DND-41 (cell line): ENCODE measurements at regions not wholly inside any gene's neighbourhood (a gene's known extent, or its start where the extent isn't known, plus 50 kb on each side); places are given as distances from the start of the nearest gene placed in this dataset.

Experiments
- EZH2 ChIP-seq: IDR thresholded peaks from 3 replicates; pipeline ENCODE4 v1.6.1; 2012; ENCODE audit warnings: borderline replicate concordance, low read depth, mild to moderate bottlenecking, moderate library complexity, low read length, inconsistent platforms; ENCODE audit not compliant: severe bottlenecking
- TF ChIP-seq, protein P1 (sequence below): IDR thresholded peaks from 2 replicates; pipeline ENCODE4 v1.5.1; 2012; ENCODE audit warnings: borderline replicate concordance, low read length, moderate library complexity, mild to moderate bottlenecking; ENCODE audit not compliant: poor library complexity, severe bottlenecking; ENCODE audit errors: extremely low read depth

DNA sequence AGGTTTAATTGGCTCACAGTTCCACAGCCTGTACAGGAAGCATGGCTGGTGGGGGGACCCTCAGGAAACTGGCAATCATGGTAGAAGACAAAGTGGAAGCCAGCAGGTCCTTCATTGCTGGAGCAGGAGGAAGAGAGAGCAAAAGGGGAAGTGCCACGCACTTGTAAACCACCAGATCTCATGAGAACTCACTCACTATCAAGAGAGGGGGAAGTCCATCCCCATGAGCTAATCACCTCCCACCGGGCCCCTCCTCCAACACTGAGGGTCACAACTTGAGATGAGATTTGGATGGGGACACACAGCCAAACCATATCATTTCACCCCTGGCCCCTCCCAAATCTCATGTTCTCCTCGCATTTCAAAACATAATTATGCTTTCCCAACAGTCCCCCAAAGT lies 171.9 kb upstream of the CACNA2D1 start:
- TF ChIP-seq, protein P1, sequence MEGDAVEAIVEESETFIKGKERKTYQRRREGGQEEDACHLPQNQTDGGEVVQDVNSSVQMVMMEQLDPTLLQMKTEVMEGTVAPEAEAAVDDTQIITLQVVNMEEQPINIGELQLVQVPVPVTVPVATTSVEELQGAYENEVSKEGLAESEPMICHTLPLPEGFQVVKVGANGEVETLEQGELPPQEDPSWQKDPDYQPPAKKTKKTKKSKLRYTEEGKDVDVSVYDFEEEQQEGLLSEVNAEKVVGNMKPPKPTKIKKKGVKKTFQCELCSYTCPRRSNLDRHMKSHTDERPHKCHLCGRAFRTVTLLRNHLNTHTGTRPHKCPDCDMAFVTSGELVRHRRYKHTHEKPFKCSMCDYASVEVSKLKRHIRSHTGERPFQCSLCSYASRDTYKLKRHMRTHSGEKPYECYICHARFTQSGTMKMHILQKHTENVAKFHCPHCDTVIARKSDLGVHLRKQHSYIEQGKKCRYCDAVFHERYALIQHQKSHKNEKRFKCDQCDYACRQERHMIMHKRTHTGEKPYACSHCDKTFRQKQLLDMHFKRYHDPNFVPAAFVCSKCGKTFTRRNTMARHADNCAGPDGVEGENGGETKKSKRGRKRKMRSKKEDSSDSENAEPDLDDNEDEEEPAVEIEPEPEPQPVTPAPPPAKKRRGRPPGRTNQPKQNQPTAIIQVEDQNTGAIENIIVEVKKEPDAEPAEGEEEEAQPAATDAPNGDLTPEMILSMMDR, result no peak
- TF ChIP-seq EZH2, result no peak
